ENCODE measurements at regions not wholly inside any gene's neighbourhood (a gene's known extent, or its start where the extent isn't known, plus 50 kb on each side); places are given as distances from the start of the nearest gene placed in this dataset.
"Not testable (repeated sequence)": the region's sequence is repeated elsewhere in the genome, so short reads cannot be mapped to it uniquely, and the experiment has no call there.

- Histone ChIP-seq H3K27me3 (ENCODE audit: control insufficient read depth in 3 of 3, insufficient read depth in 3 of 3, low read length in 2 of 3) (no peaks in the 10 kb centered on the region), H3K4me1 (ENCODE audit: control insufficient read depth in 5 of 5, insufficient read depth in 5 of 5, low read length in 5 of 5) (peaks cover 0 to 7% (median 0%) of the 10 kb centered on the region in 5 donors), H3K4me3 (no peak overlapping the region), H3K9me3 (ENCODE audit: control insufficient read depth in 4 of 4, insufficient read depth in 3 of 4, low read length in 3 of 4) (no peaks in the 10 kb centered on the region), H3K9ac (ENCODE audit: insufficient read depth in 1 of 2, low read length in 2 of 2) (no peak overlapping the region), H3K27ac (ENCODE audit: low read depth in 1 of 2, low read length in 1 of 2) (no peak overlapping the region), H3K36me3 (ENCODE audit: control insufficient read depth in 4 of 4, insufficient read depth in 4 of 4, low read length in 4 of 4) (no peaks in the 10 kb centered on the region)
- TF ChIP-seq, protein P1, sequence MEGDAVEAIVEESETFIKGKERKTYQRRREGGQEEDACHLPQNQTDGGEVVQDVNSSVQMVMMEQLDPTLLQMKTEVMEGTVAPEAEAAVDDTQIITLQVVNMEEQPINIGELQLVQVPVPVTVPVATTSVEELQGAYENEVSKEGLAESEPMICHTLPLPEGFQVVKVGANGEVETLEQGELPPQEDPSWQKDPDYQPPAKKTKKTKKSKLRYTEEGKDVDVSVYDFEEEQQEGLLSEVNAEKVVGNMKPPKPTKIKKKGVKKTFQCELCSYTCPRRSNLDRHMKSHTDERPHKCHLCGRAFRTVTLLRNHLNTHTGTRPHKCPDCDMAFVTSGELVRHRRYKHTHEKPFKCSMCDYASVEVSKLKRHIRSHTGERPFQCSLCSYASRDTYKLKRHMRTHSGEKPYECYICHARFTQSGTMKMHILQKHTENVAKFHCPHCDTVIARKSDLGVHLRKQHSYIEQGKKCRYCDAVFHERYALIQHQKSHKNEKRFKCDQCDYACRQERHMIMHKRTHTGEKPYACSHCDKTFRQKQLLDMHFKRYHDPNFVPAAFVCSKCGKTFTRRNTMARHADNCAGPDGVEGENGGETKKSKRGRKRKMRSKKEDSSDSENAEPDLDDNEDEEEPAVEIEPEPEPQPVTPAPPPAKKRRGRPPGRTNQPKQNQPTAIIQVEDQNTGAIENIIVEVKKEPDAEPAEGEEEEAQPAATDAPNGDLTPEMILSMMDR (IDR thresholded peaks at IDR 0.05; ENCODE audit: control extremely low read depth, extremely low read depth), result no peak
- ATAC-seq (ENCODE audit: insufficient read depth, low FRiP score) (no peak), DNase-seq (peak in 1 of 3 donors; percentile 15)
- WGBS, 2 donors, result 64 to 76% methylated on average over 12 of the region's 12 CpGs
These were observed 68.7 kb downstream of the TEX35 start for GRCh38 chr1:178581351-178582303.

GRCh38 chr1:178587096-178587495, 74.2 kb downstream of the TEX35 start:
- H3K36me3 ChIP-seq (ENCODE audit: control insufficient read depth in 4 of 4, insufficient read depth in 4 of 4, low read length in 4 of 4), result no peaks in the 10 kb centered on the region
- H3K27me3 ChIP-seq (ENCODE audit: control insufficient read depth in 3 of 3, insufficient read depth in 3 of 3, low read length in 2 of 3), result no peaks in the 10 kb centered on the region
- H3K4me1 ChIP-seq (ENCODE audit: control insufficient read depth in 5 of 5, insufficient read depth in 5 of 5, low read length in 5 of 5), result peaks cover 0 to 3% (median 0%) of the 10 kb centered on the region in 5 donors
- H3K9me3 ChIP-seq (ENCODE audit: control insufficient read depth in 4 of 4, insufficient read depth in 3 of 4, low read length in 3 of 4), result peaks cover 0 to 3% (median 0%) of the 10 kb centered on the region in 4 donors
- H3K27ac ChIP-seq (ENCODE audit: low read depth in 1 of 2, low read length in 1 of 2), result no peak overlapping the region
- TF ChIP-seq, protein P1 (IDR thresholded peaks at IDR 0.05; ENCODE audit: control extremely low read depth, extremely low read depth), result no peak
- WGBS, 2 donors, result 90 to 93% methylated on average over 5 of the region's 5 CpGs
- ATAC-seq (ENCODE audit: insufficient read depth, low FRiP score), result no peak
- no peak overlapping the region for H3K9ac ChIP-seq (ENCODE audit: insufficient read depth in 1 of 2, low read length in 2 of 2)
- H3K4me3 ChIP-seq, result no peak overlapping the region
- DNase-seq, result no peak

GRCh38 chr1:178587975-178588374, 75.1 kb downstream of the TEX35 start:
- TF ChIP-seq, protein P1 (IDR thresholded peaks at IDR 0.05; ENCODE audit: control extremely low read depth, extremely low read depth), result no peak
- H3K9ac ChIP-seq (ENCODE audit: insufficient read depth in 1 of 2, low read length in 2 of 2), result no peak overlapping the region
- WGBS, 2 donors, result 75 to 88% methylated on average over 4 of the region's 4 CpGs
- H3K27ac ChIP-seq (ENCODE audit: low read depth in 1 of 2, low read length in 1 of 2), result no peak overlapping the region
- H3K4me1 ChIP-seq (ENCODE audit: control insufficient read depth in 5 of 5, insufficient read depth in 5 of 5, low read length in 5 of 5), result no peaks in the 10 kb centered on the region
- H3K4me3 ChIP-seq, result no peak overlapping the region
- H3K9me3 ChIP-seq (ENCODE audit: control insufficient read depth in 4 of 4, insufficient read depth in 3 of 4, low read length in 3 of 4), result peaks cover 0 to 3% (median 0%) of the 10 kb centered on the region in 4 donors
- ATAC-seq (ENCODE audit: insufficient read depth, low FRiP score) (no peak), DNase-seq (no peak)
- H3K27me3 ChIP-seq (ENCODE audit: control insufficient read depth in 3 of 3, insufficient read depth in 3 of 3, low read length in 2 of 3), result no peaks in the 10 kb centered on the region
- H3K36me3 ChIP-seq (ENCODE audit: control insufficient read depth in 4 of 4, insufficient read depth in 4 of 4, low read length in 4 of 4), result no peaks in the 10 kb centered on the region

GRCh38 chr1:178589042-178589441, 76.1 kb downstream of the TEX35 start:
- not testable (repeated sequence) for H3K36me3 ChIP-seq (ENCODE audit: control insufficient read depth in 4 of 4, insufficient read depth in 4 of 4, low read length in 4 of 4); H3K27ac ChIP-seq (ENCODE audit: low read depth in 1 of 2, low read length in 1 of 2); H3K4me3 ChIP-seq; DNase-seq; H3K27me3 ChIP-seq (ENCODE audit: control insufficient read depth in 3 of 3, insufficient read depth in 3 of 3, low read length in 2 of 3); H3K4me1 ChIP-seq (ENCODE audit: control insufficient read depth in 5 of 5, insufficient read depth in 5 of 5, low read length in 5 of 5); H3K9ac ChIP-seq (ENCODE audit: insufficient read depth in 1 of 2, low read length in 2 of 2); ATAC-seq (ENCODE audit: insufficient read depth, low FRiP score); H3K9me3 ChIP-seq (ENCODE audit: control insufficient read depth in 4 of 4, insufficient read depth in 3 of 4, low read length in 3 of 4)
- WGBS, 2 donors, result 69 to 88% methylated on average over 3 of the region's 3 CpGs

DNA sequence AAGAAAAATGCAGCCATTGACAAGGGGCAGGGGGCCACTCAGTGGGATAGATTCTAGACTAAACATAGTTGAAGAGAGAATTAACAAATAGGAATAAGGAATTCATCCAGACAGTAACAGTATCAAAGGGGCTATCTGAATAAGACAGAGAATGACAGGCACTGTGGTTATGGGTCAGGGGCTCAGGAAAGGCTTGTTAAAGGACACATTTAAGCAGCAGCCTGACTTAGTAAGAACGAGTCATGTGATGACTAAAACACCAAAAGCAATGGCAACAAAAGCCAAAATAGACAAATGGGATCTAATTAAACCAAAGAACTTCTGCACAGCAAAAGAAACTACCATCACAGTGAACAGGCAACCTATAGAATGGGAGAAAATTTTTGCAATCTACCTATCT, 78.9 kb downstream of the TEX35 start:
- not testable (repeated sequence) for ATAC-seq (ENCODE audit: insufficient read depth, low FRiP score); H3K36me3 ChIP-seq (ENCODE audit: control insufficient read depth in 4 of 4, insufficient read depth in 4 of 4, low read length in 4 of 4); DNase-seq; H3K27ac ChIP-seq (ENCODE audit: low read depth in 1 of 2, low read length in 1 of 2); H3K27me3 ChIP-seq (ENCODE audit: control insufficient read depth in 3 of 3, insufficient read depth in 3 of 3, low read length in 2 of 3); H3K9ac ChIP-seq (ENCODE audit: insufficient read depth in 1 of 2, low read length in 2 of 2); H3K9me3 ChIP-seq (ENCODE audit: control insufficient read depth in 4 of 4, insufficient read depth in 3 of 4, low read length in 3 of 4); H3K4me1 ChIP-seq (ENCODE audit: control insufficient read depth in 5 of 5, insufficient read depth in 5 of 5, low read length in 5 of 5); H3K4me3 ChIP-seq
- WGBS, 2 donors, result 94 to 96% methylated on average over 1 of the region's 1 CpG

Data from lung (tissue), 11 donors.